HepG2 (cell line): ENCODE measurements at regions not wholly inside any gene's neighbourhood (a gene's known extent, or its start where the extent isn't known, plus 50 kb on each side); places are given as distances from the start of the nearest gene placed in this dataset.

ENCODE experiments used
- ATAC-seq: fragments of 200-7000 bp; cut with Tn5 transposase; 3 replicates; pipeline ENCODE4 v1.9.1; 2020; ENCODE audit warnings: mild to moderate bottlenecking, moderate library complexity
- BruUV-seq: library from RNA; stranded (reverse); fragments of 400-500 nt; replicated peaks from 2 replicates; lab custom pipeline; 2021; lab: Mats Ljungman, UMichigan
- CTCF ChIA-PET: fragments of 300-600 bp; formaldehyde crosslinking; extraction: SDS; loops from one replicate; lab custom pipeline; 2021; ENCODE audit warnings: low total read pairs, inconsistent platforms, low intra/inter-chr PET ratio; lab: Yijun Ruan, JAX
- POLR2A ChIA-PET: fragments of 350-600 bp; sonication (Branson Sonifier 250); formaldehyde crosslinking; loops from one replicate; lab custom pipeline; 2020; ENCODE audit warnings: antibody characterized with exemption, inconsistent platforms; lab: Yijun Ruan, JAX
- DNase-seq: peaks from one replicate; pipeline ENCODE4 v3.0.0-alpha.2; 2015; ENCODE audit warnings: low spot score
- FAIRE-seq: peaks from 3 replicates; lab custom pipeline; 2011; peaks lifted over from hg19 to GRCh38; lab: Jason Lieb, UNC
- H2AFZ ChIP-seq: one replicate; pipeline ENCODE4 v1.6.1; 2011; ENCODE audit warnings: low read length, inconsistent platforms
- H3K27ac ChIP-seq: fragments of 300-600 bp; 3 replicates; pipeline ENCODE4 v1.8.0; 2011; ENCODE audit warnings: mixed run types, mild to moderate bottlenecking, mixed read lengths, low read length, inconsistent platforms; ENCODE audit not compliant: insufficient read depth; ENCODE audit errors: extremely low read length
- H3K27me3 ChIP-seq, 2 experiments: fragments of 200-600 bp in 1 of 2; 2 replicates in 1 of 2; 3 replicates in 1 of 2; pipeline versions ENCODE4 v1.6.0 to v1.8.0; 2011; ENCODE audit warnings: low read length in 2 of 2, mild to moderate bottlenecking in 2 of 2, moderate library complexity in 2 of 2, inconsistent platforms in 1 of 2; ENCODE audit not compliant: insufficient read depth in 2 of 2, control insufficient read depth in 1 of 2
- H3K36me3 ChIP-seq, 2 experiments: fragments of 200-600 bp in 1 of 2; replicated peaks in 1 of 2; 2 replicates in 1 of 2; 3 replicates in 1 of 2; pipeline versions ENCODE4 v1.5.1 to v1.8.0; 2011; ENCODE audit warnings: low read length in 2 of 2, inconsistent platforms in 1 of 2; ENCODE audit not compliant: insufficient read depth in 2 of 2, control insufficient read depth in 1 of 2
- H3K4me1 ChIP-seq: 2 replicates; pipeline ENCODE4 v1.5.1; 2012; ENCODE audit warnings: low read length, inconsistent platforms; ENCODE audit not compliant: insufficient read depth
- H3K4me2 ChIP-seq: 2 replicates; pipeline ENCODE4 v1.6.0; 2011; ENCODE audit warnings: low read depth, low read length, inconsistent platforms
- H3K4me3 ChIP-seq, 3 experiments: fragments of 200-600 bp in 1 of 3; sonication (generic), shearing (Covaris generic) in 1 of 3; replicated peaks in 1 of 3; 2 replicates each; pipeline ENCODE4 v1.5.1; 2011 to 2016; ENCODE audit warnings: low read length in 3 of 3, inconsistent platforms in 2 of 3, low read depth in 2 of 3, mild to moderate bottlenecking in 2 of 3, control low read depth in 1 of 3, mixed read lengths in 1 of 3; ENCODE audit not compliant: insufficient read depth in 1 of 3
- H3K79me2 ChIP-seq: one replicate; pipeline ENCODE4 v1.6.1; 2011; ENCODE audit warnings: low read length, inconsistent platforms; ENCODE audit not compliant: insufficient read depth
- H3K9ac ChIP-seq: 2 replicates; pipeline ENCODE4 v1.6.0; 2011; ENCODE audit warnings: mild to moderate bottlenecking, low read depth, low read length, inconsistent platforms; ENCODE audit not compliant: insufficient read depth
- H3K9me3 ChIP-seq: 2 replicates; pipeline ENCODE4 v1.5.1; 2012; ENCODE audit warnings: mild to moderate bottlenecking, low read length
- H4K20me1 ChIP-seq: 2 replicates; pipeline ENCODE4 v1.6.0; 2011; ENCODE audit warnings: inconsistent platforms, mild to moderate bottlenecking, low read length, moderate library complexity; ENCODE audit not compliant: insufficient read depth
- ASH2L ChIP-seq: fragments of 300-600, 200-600 bp; sonication (generic); IDR thresholded peaks from 2 replicates; pipeline ENCODE4 v1.7.0; 2017; ENCODE audit warnings: low read depth, mild to moderate bottlenecking, moderate library complexity, mixed read lengths, low read length; ENCODE audit not compliant: insufficient read length
- CAMTA2 ChIP-seq: sonication (generic); formaldehyde crosslinking; IDR thresholded peaks from 2 replicates; pipeline ENCODE4 v1.4.0; 2020; ENCODE audit warnings: mild to moderate bottlenecking, missing genetic modification reagents, borderline replicate concordance
- FOXJ3 ChIP-seq: sonication (generic); formaldehyde crosslinking; IDR thresholded peaks from 2 replicates; pipeline ENCODE4 v1.4.0; 2020; ENCODE audit warnings: missing genetic modification reagents, mild to moderate bottlenecking, borderline replicate concordance
- HNF4G ChIP-seq, 2 experiments: sonication (generic) in 1 of 2; formaldehyde crosslinking in 1 of 2; IDR thresholded peaks; 2 replicates each; pipeline versions ENCODE4 v1.4.0 to v1.6.1; 2011 to 2020; ENCODE audit warnings: borderline replicate concordance in 2 of 2, low read depth in 2 of 2, mild to moderate bottlenecking in 2 of 2, low read length in 1 of 2, missing genetic modification reagents in 1 of 2, moderate library complexity in 1 of 2
- ISL2 ChIP-seq: sonication (generic); formaldehyde crosslinking; IDR thresholded peaks from 2 replicates; pipeline ENCODE4 v1.5.0; 2020; ENCODE audit warnings: missing genetic modification reagents
- LCORL ChIP-seq, 2 experiments: fragments of 450-650 bp in 1 of 2; sonication (generic) in 1 of 2; formaldehyde crosslinking in 1 of 2; IDR thresholded peaks; 2 replicates each; pipeline versions ENCODE4 v1.5.0 to v1.6.1; 2017 to 2020; ENCODE audit warnings: antibody characterized with exemption in 1 of 2, missing genetic modification reagents in 1 of 2
- NR2F1 ChIP-seq, 2 experiments: fragments of 450-650 bp in 1 of 2; formaldehyde crosslinking in 1 of 2; IDR thresholded peaks; 2 replicates each; pipeline versions ENCODE4 v1.5.0 to v1.6.1; 2016 to 2020; ENCODE audit warnings: mild to moderate bottlenecking in 1 of 2, missing compliant biosample characterization in 1 of 2, missing genetic modification reagents in 1 of 2, moderate library complexity in 1 of 2
- RARG ChIP-seq: sonication (generic); formaldehyde crosslinking; IDR thresholded peaks from 2 replicates; pipeline ENCODE4 v1.4.0; 2020; ENCODE audit warnings: low read depth, mild to moderate bottlenecking, missing genetic modification reagents
- ZFP90 ChIP-seq: sonication (generic); formaldehyde crosslinking; IDR thresholded peaks from 2 replicates; pipeline ENCODE4 v1.8.0; 2022; ENCODE audit warnings: missing genetic modification reagents, mild to moderate bottlenecking, inconsistent platforms, borderline replicate concordance
- ZFX ChIP-seq: sonication (generic); formaldehyde crosslinking; IDR thresholded peaks from 2 replicates; pipeline ENCODE4 v1.4.0; 2020; ENCODE audit warnings: mild to moderate bottlenecking, low read depth, missing genetic modification reagents, moderate library complexity
- ZNF225 ChIP-seq: sonication (generic); formaldehyde crosslinking; IDR thresholded peaks from 2 replicates; pipeline ENCODE4 v1.4.0; 2020; ENCODE audit warnings: mild to moderate bottlenecking, missing genetic modification reagents
- ZNF562 ChIP-seq: sonication (generic); formaldehyde crosslinking; IDR thresholded peaks from 2 replicates; pipeline ENCODE4 v1.8.0; 2022; ENCODE audit warnings: missing genetic modification reagents, borderline replicate concordance
- ZSCAN9 ChIP-seq: IDR thresholded peaks from 2 replicates; pipeline ENCODE4 v1.6.1; 2016; ENCODE audit warnings: borderline replicate concordance
- ZXDC ChIP-seq: sonication (generic); formaldehyde crosslinking; IDR thresholded peaks from 2 replicates; pipeline ENCODE4 v1.5.0; 2020; ENCODE audit warnings: mild to moderate bottlenecking, missing genetic modification reagents
- WGBS: methylation state at CpG from one replicate; pipeline ENCODE4 v1.1.6; 2017; ENCODE audit warnings: low lambda C conversion rate; 5-methylcytosine and 5-hydroxymethylcytosine counted together
- in situ Hi-C: cut with HindIII; loops from 2 replicates; pipeline ENCODE4 v1.10.0; 2017; ENCODE audit warnings: low pct_unique_long_range_greater_than_20kb; ENCODE audit not compliant: extremely low pct_ligation_motif_present
- intact Hi-C: fragments of 100-400 bp; cut with micrococcal nuclease; formaldehyde crosslinking; loops from one replicate; pipeline ENCODE4 v1.10.0; 2022; ENCODE audit not compliant: unreplicated experiment
- TF ChIP-seq, protein P1 (sequence below): sonication (generic); formaldehyde crosslinking; IDR thresholded peaks from 2 replicates; pipeline ENCODE4 v1.8.0; 2022; ENCODE audit warnings: mild to moderate bottlenecking, missing genetic modification reagents; ENCODE audit not compliant: insufficient replicate concordance

DNA sequence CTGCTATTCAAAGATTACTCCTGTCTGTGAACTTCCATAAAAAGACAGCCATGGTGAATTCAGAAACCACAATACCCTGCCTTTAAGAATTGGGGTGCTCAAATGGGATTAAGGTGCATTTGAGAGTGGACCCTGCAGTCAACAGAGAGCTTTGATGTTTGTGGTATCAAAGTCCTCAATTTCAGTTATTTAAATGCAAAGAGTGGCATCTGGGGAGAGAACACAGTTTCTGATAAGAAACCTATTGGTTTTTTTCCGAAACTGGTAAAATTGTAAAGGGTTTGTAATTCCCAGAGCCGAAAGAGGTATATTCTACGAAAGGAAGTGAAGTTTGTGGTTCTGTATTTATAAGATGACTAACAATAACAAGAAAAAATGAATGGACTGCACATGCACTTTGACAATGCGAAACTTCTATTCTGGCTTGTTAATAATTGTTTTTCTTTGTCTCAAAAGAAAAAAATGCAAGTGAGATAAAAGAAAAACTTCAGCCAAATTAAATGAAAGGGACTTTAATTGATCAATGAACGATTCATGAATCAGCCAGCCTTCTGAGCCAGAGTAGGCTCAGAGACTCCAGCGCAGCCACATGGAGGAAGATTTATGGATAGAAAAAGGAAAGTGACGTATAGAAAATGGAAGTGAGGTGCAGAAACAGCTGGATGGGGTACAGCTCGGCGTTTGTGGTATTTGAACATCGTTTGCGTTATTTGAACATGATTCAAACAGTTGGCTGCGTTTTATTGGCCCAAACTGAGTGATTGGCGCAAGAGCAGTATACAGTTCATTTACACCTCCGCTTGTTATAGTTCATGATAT is 70.5 kb upstream of the DUSP22 start:
- no peaks in the 10 kb centered on the region for H3K9me3 ChIP-seq
- DNase-seq (peak; percentile 35), ATAC-seq (no peak), FAIRE-seq (peak; percentile 42)
- intact Hi-C loops = loop anchor here (2.0 kb wide), 1 partner anchor 69 kb away; no protein-coding TSS in a partner anchor
- peak overlapping the region; percentile 79 for H3K9ac ChIP-seq
- no peaks in the 10 kb centered on the region for H3K79me2 ChIP-seq
- in situ Hi-C loops = no loop called here
- ChIA-PET POLR2A (interaction anchor here (1.4 to 1.9 kb wide), 4 partner anchors 30 to 201 kb away, joined by 4 to 6 read pairs (median 5); partner anchors contain the start of gene DUSP22), CTCF (no interaction called here)
- H3K36me3 ChIP-seq = no peaks in the 10 kb centered on the region
- no peaks in the 10 kb centered on the region for H3K27me3 ChIP-seq
- H3K27ac ChIP-seq = peak overlapping the region; percentile 99
- peak overlapping the region; percentile 66 for H2AFZ ChIP-seq
- 89% methylated on average over 14 of the region's 14 CpGs for WGBS
- peak overlapping the region in 1 of 3 experiments; percentile 2; a peak in 1 of 6 replicates for H3K4me3 ChIP-seq
- no TSS peak for BruUV-seq
- no peaks in the 10 kb centered on the region for H4K20me1 ChIP-seq
- H3K4me2 ChIP-seq = peak overlapping the region; percentile 87
- H3K4me1 ChIP-seq = peaks cover 56% of the 10 kb centered on the region
- TF ChIP-seq, protein P1, sequence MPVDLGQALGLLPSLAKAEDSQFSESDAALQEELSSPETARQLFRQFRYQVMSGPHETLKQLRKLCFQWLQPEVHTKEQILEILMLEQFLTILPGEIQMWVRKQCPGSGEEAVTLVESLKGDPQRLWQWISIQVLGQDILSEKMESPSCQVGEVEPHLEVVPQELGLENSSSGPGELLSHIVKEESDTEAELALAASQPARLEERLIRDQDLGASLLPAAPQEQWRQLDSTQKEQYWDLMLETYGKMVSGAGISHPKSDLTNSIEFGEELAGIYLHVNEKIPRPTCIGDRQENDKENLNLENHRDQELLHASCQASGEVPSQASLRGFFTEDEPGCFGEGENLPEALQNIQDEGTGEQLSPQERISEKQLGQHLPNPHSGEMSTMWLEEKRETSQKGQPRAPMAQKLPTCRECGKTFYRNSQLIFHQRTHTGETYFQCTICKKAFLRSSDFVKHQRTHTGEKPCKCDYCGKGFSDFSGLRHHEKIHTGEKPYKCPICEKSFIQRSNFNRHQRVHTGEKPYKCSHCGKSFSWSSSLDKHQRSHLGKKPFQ = no peak
- TF ChIP-seq HNF4G (IDR thresholded peaks at IDR 0.05; ENCODE audit: borderline replicate concordance, low read depth, low read length) (peak; percentile 54; the same call in 1 of the 2 replicates), HNF4G (CRISPR knock-in tag; IDR thresholded peaks at IDR 0.05; ENCODE audit: borderline replicate concordance, low read depth) (no peak), CAMTA2 (CRISPR knock-in tag) (no peak), RARG (CRISPR knock-in tag) (no peak), ISL2 (CRISPR knock-in tag) (0 out of 2 replicates have a peak, but pooled peaks have one; percentile 44), ZNF225 (CRISPR knock-in tag) (no peak), ASH2L (peak; percentile 17), NR2F1 (CRISPR knock-in tag; IDR thresholded peaks at IDR 0.05) (no peak), ZNF562 (no peak), ZXDC (CRISPR knock-in tag) (no peak), ZFP90 (CRISPR knock-in tag) (0 out of 2 replicates have a peak, but pooled peaks have one; percentile 43), ZFX (no peak), LCORL (IDR thresholded peaks at IDR 0.05) (no peak), LCORL (CRISPR knock-in tag; IDR thresholded peaks at IDR 0.05) (no peak), ZSCAN9 (CRISPR knock-in tag) (no peak), FOXJ3 (0 out of 2 replicates have a peak, but pooled peaks have one; percentile 48)
